NCI-H2227 treated with DMSO at 0.1 percent for 48 hours (cell line): ENCODE measurements at regions not wholly inside any gene's neighbourhood (a gene's known extent, or its start where the extent isn't known, plus 50 kb on each side); places are given as distances from the start of the nearest gene placed in this dataset.
A peak's percentile ranks its signal among the peaks of the same experiment; 100 is the strongest.

Experiments used
- DNase-seq: peaks from one replicate; lab custom pipeline; 2025; lab: John Stamatoyannopoulos, UW

DNA sequence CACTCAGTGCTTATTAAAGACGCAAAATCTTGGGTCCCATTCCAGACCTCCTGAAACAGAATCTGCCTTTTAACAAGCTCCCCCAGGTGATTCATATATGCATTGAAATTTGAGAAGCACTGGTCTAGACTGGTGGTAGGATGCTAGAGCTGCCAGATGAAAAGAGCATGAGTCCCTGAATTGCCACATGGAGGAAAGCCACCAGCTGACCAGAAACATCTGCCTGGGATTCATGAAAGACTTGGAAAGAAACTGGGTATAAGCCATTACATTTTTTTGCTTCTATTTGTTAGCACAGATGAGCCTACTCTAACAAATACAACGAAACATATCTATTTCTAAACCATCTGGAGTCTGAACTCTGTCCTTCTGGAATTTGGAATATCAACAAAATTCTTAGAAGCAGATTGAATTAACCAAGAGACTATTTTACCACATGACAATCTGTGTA lies 228.9 kb downstream of the RBM43 start:
- DNase-seq, result no peak

DNA sequence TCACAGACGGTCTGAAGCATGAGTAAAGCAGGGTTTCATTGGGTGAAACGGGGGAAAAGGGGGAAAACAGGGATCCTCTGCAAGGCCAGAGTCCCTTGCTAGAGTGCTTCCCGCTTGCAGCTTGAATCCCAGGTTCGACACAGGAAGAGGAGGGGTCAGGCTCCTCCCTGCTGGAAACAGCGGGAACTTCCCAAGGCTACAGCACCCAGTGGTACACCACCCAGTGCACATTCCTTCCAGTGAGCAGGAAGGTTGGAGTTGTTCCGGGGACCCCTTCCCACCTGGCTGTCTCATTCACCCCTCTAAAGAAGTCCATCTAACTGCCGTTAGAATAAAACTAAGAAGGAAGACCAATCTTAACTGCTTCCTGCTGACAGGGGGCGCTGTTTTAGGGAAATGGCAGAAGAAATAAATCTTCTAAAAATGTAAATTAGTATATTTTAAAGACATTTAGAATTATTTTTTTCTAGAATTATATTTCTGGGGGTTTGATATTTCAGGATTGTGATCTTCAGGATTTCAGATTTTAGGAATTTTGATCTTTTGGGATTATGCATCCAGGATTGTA lies 230.9 kb downstream of the RBM43 start:
- DNase-seq, result no peak

DNA sequence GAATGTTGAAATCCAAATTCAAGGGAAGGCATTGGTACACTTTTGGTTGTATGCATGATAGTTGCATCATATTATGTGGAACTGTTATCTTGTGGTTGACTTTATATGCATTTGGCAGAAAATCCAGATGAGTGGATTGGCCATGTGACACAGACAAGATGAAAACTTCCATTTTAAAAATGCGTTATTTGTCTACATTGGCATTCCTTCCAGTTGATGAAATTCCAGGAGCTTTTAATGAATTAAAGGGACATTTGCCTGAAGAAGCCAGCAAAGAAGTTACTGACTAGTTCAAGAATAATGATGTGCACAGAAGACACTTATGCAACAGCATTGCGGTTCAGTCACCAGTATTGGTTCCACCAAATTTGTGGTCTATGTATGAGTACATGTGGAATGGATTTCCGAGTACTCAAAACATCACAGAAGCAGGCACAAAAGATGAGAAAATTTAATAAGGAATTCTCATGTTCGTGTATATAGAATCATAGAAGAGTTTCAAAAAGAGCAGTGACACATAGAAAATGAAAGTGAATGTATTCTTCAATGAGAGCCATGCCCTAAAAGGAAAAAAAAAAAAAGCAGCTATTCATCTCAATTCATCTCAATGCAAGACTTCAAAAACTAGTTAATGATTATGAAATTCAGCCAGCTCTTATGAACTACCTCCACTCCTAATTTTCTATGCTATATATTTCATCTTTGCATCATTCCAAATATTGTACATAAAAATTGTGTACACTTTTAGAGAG lies 232.1 kb downstream of the RBM43 start:
- no peak for DNase-seq

DNA sequence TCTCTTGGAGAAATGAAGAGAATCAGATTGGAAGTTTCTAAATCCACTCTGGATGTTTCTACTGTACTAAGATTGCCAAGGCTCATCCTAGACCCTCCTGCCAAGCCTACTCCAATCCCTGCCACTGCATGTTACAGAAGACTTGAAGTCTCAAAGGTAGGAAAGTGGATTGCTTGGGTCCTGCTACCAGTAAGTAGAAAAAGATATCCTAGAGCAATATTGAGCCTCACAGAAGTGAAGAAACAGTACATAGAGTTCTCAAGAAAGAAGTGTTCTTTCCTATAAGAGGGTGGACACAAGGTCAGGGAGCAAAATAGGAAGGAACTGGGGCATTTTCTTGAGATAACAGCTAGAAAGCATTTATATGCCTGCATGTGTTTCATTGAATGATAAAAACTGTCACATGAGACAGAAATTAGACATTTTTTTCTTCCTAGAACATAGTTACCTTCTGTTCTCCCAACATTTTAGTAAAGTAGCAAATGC lies 232.9 kb downstream of the RBM43 start:
- DNase-seq, result no peak

DNA sequence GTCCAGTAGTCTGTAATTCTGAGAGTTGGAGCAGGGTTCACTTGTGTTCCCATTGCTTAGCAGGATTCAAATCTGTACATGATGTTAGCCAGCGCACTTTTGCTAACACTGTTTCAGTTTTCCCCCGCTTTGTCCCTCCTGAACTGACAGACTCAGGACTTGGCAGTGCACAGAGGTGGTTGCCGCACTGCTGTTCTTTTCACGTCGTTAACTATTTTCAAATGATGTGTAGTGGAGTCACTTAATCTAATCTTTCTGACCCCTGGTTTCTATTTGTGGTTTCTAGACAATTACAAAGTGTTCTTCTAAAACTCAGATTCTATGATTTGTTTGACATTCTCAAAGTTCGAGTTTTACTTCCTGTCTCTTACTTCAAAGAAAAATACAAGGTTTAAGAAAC lies 234.5 kb downstream of the RBM43 start:
- no peak for DNase-seq

DNA sequence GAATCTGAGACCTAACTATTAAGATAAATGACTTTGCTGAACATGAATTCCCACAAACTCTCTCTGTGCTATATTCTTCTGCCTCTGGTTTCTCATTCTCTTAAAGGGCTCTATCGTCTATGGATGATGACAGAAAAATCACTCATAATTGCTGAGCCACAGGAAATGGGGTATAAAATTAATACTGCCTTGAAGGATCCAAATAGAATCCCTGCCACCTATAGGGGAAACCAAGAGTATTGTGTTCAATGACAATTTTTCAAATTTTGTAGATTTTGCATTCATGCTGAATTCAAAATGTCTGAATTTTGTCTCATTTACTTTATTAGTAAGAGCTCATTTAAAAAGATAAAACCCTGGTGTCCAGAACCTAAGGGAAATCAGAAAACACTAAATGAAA lies 235.8 kb downstream of the RBM43 start:
- DNase-seq, result no peak

DNA sequence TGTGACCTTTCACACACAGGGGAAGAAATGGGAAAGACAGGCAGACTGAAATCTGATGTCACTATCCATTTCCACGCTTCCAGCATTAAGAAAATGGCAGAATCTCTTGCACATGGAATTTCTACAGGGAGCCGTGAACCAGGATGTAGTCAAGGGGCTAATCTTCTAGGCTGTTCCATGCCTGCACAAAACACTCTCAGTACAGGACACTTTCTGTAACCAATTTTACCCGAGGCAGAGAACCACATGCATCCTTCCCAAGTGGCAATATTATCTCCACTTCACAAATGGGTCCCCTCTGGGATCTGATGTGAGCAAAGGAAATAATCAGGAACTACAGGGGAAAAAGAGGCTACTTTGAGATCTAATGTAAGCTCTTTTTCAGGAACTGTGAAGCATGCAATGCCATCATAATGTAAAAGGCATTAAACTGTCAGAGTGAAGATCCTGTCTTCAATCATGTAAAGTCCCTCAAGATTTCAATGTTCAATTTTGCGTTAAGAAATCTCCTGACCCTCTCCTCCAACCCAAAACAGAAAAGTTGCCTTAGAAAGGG lies 236.9 kb downstream of the RBM43 start:
- no peak for DNase-seq

DNA sequence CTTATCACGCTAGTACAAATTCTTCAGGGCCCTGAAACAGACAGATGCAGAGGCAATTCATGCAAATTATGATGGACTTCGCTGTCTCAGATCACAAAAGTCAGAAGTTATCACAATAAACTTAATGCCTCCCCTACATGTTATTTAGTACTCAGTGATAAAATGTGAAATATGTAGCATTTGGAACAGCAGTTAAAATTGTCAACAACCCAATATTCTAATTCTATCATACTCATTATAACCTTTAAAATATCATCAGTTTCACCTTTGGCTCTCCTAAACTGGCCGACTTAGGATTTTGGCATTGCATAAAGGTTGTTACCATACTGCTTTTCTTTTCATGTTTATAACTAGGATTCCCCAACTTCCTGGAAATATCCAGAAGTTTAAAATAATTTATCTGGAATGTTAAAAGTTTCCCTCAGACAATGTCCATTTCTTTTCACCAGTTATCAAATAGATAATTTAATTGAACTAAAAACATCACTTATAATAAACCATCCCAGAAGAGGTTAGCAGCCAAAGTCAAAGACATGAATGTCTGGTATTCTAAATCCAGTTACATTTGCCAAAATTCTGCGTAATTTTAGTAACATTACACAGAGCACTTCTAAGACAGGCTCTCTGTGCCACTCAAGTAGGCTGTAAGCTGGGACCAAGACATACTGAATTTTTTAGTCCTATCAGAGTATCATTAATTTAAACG lies 239.8 kb downstream of the RBM43 start:
- no peak for DNase-seq

DNA sequence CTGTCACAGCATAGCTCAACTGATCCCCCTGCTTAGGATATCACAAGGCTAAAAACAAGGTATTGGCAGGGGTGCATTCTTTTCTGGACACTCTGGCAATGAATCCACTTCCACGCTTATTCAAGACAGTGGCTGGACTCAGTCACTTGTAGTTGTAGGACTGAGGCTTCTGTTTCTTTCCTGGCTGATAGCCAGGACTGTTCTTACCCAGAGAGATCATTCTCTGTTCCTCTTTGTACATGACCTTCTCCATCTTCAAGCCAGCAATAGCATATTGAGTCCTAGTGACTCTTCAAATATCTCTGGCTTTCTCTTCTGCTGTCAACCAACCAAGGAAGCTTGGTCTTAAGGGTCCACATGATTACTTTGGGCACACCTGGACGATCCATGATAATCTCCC lies 241.3 kb downstream of the RBM43 start:
- DNase-seq, result no peak

DNA sequence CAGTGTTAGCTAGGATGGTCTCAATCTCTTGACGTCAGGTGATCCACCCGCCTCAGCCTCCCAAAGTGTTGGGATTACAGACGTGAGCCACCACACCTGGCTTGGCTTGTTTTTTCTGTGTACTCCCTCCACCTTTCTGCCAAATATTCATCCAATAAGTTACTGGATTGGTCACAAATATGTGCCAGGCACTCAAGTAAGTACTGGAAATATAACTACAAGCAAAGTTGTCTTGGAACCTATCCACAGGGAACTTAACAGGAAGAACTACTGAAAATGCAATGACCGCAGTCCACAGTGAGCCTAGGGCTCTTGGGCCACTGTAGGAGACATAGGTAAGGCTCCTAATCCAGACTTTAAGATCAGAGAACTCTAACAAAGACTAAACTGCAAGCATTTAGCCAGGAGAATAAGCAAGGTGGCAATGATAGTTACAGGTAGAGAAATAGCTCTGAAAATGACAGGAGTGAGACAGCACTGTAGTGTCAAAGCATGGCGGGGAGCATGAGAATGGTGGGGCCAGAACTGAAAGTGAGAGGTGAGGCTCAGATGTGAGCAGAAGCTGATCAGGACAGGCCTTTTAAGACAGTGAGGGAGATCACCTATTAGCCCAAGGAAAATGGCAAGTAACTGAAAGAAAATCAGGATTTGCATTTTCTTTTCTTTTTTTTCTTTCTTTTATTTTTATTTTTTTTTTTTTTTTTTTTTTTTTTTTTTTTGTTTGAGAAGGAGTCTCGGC lies 252.1 kb downstream of the RBM43 start:
- no peak for DNase-seq

DNA sequence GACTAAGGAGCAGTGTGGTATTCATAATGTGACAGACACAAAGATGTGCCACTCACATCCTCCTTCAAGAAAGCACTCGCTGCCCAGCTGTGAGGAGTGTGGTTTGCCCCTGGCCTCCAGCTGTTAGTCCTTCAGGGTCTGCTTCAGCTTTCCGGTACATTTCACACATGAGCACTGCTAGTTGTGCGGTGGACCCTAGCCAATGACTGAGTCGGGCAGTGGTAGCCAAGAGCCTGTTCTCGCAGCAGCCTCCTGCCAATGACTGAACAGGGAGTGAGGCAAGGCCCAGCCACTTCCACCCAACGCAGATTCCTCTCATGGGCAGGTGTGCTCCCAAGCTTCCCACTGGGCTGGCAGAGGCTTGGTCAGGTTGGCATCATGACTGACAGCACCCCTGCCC lies 254.3 kb downstream of the RBM43 start:
- no peak for DNase-seq

DNA sequence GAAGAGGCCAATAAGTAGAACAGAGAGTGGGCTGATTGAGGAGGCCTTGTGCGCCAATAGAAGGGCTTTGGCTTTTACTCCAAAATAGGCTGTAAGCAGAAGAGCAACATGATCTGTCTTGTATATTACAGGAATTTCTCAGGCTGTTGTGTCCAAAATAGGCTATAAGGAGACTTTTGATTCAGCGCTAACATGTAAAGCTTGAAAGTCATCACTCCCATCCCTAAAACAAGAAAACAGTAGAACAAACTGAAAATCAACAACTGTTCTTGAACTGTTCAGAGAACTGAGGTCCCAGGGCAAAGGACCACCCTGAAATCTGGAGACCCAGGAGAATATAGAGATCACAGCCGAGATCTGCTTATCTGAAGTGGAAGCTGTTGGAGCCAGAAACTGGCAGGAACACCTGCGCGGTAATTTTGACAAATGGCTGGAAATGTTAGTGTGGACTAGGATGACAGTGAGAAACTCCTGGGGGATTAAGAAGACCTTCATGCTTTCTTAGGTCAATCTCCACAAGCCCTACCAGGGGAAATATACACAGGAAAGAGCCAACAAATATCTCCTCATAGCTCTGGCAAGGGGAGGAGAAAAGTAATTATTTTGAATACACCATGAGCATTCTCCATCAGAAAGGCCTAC lies 258.6 kb downstream of the RBM43 start:
- no peak for DNase-seq

DNA sequence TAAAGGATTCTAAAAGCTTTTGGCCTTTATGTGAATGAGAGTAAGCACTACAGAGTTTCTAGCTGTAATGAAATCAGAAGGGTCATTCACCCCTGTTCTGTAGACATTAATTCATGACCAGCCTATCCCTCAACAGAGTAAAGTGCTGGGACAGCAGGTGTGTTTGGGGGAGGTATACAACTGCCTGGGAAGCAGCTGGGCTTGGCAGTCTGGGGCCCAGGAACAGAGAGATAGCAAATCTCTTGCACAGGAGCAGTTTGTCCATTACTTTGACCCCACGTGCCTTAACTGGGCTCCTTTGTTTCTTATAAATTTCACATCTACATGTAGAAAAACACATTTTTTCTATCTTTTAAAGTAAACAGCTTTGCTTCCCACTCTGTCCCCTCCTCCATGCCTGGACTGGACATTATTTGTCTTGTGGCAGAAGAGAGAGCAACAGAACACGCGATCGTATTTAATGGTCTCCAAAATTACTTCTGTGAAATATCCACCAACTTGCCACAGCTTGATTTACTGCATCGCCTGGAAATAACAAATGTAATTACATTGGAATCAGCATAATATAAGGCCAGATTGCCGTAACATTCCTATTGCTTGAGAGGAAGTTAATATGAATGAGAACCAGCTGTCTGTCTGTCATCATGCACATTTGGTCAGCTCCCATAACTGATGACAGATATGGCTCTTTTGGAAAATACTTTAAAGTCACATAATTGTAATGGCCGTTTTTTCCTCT lies 263.8 kb downstream of the RBM43 start:
- DNase-seq, result peak; percentile 12

DNA sequence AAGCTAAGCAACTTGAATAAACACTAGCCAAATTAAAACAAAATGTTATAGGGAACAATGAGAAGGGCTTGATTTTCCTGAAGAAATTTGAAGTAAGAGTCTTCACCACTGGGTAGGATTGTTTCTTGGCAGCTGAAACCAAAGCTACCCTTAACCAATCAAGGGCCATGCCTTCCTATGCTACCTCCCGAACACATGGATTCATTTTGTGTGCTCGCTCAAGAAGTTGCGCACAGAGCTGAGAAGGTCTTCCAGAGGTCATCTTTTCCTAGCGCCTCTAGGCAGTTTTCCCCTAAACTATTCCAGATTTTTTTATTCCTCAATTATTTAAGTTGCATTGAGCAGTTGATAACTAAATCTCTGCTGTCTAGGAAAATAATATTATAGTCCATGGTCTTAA lies 264.6 kb downstream of the RBM43 start:
- DNase-seq, result no peak

DNA sequence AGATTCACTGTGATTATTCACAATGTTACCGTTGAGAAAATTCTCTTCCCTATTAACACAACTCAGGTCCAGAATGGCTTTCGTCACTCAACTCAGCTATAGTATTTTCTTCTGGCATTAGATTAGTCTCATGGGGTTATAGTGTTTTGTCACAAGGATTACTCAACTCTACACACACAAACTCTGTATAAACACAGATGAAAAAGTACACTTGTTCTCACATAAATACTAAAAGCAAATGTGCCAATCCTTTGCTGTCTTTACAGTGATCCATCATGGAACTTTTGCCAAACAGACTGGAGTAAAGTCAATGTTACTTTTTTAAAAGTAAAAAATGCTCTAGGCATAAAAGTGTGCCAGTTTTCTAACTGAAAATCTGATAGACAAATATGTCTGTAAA lies 267.6 kb downstream of the RBM43 start:
- no peak for DNase-seq

DNA sequence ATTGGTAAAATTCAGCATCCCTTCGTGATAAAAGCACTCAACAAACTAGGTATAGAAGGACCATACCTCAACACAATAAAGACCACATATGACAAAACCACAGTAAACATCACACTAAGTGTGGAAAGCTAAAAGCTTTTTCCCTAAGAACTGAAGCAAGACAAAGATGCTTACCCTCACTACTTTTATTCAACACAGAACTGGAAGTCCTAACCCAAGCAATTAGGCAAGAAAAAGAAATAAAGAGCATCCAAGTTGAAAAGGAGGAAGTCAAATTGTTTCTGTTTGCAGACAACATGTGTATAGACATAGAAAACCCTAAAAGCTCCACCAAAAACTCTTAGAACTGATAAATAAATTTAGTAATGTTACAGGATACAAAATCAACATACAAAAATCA lies 271.7 kb downstream of the RBM43 start:
- DNase-seq, result no peak

DNA sequence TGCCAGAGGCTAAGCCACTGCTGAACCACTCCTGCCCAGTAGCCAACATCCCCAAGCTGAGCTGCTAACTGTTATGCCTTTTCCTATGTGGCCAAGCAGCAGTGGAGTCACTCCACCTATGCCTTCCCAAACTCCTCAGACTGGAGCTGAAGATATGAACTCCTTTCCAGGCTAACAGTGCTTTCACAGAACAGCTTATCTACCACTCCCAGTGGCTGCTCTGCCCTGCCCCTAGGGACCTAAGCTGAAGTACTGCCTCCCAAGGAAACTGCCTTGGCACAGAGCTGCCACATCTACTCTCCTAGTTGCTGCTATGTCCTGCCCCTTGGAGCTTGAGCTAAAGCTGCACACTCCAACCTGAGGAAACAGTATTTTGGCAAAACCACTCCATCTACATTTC lies 275.9 kb downstream of the RBM43 start:
- no peak for DNase-seq

DNA sequence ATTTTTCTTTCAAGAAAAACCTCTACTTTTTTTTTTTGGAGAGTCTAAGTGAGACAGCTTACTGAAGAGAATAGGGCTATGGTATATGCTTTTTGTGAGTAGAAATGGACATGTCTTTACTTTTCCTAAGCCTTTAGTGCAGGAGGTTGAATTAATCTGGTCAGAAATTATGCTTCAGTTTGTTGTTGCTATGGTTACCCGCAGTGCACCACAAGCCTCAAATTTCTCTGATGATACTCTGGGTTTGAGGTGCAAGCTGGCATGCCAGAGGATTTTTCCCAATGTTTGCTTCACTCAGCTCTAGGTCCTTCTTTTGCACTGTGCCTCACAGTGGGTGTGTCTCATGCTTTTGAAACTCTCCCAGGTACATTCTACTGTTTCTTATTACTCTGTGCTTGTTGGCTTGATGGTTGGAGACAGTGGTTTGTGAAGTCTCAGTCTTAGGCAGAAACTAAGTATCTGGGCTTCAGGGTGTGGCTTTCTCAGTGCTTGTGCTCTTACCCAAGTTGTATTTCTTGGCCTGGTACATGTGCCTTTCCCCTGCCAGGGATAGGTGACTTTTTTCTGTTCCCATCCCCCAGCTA lies 278.3 kb downstream of the RBM43 start:
- DNase-seq, result no peak

DNA sequence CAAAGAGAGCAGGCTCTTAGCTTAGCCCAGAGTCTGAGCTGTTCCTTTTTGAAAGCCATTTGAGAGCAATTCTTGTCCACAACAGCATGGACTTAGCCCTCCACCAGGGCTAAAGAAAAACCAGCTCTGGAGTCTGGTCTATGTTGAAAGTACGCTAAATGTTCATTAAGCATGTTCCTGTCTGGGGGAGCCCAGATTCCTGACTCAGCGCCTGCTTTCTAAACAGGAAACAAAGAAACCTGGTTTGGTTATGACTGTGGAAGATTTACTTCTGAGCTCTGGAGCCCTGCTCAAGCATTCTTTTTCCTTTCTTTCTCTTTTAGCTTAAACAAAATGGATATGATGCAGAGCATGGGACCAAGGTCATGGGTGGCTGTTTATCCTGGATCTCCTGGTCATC lies 279.8 kb downstream of the RBM43 start:
- no peak for DNase-seq

DNA sequence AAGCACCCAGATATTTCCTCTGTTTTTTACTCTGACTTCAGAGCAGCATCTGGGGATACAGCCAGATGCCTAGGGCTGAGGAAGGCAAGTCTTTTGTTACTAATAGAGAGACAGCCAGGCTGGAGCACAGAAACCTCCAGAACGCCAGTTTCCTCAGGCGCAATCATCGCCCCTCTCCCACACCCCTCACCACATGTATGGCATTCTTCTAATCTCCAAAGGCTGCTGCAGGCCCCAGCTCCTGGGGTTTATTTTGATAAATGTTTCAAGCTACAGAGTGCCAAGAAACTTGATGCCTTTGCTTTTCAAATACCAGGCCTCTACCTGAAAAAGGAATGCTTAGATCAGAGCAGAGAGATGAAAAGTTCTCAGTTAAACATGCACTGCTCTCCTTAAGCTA lies 283.6 kb downstream of the RBM43 start:
- DNase-seq, result no peak

DNA sequence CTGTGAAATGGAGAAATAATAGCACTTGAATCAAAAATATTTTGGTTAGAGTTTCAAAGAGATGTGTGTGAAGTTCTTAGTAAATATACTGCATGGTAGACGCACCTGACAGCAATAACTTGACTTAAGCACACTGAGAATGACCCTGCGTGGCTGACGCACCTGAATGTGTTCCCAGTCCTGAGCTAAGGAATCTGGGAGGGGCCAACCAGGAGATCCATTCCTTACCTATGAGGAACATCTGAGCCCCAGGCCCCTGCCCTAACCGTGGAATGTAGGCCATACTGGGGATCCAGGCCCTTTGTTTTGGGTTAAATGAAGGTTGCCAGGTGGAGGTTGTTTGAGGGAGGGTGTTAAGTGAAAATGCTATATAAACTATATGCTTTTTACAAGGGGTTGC lies 284.4 kb downstream of the RBM43 start:
- DNase-seq, result no peak
